SK-N-SH treated with all-trans-retinoic acid at 6 μM for 48 hours (cell line): ENCODE measurements at regions not wholly inside any gene's neighbourhood (a gene's known extent, or its start where the extent isn't known, plus 50 kb on each side); places are given as distances from the start of the nearest gene placed in this dataset.

Experiments
- ISL1 ChIP-seq: fragments of 250-450 bp; sonication (Bioruptor Pico); IDR thresholded peaks from 2 replicates; pipeline ENCODE4 v2.1.2; 2022; ENCODE audit warnings: mild to moderate bottlenecking, moderate library complexity
- ZFP3 ChIP-seq: fragments of 250-450 bp; sonication (Bioruptor Pico); IDR thresholded peaks from 2 replicates; pipeline ENCODE4 v1.5.0; 2020; ENCODE audit warnings: mild to moderate bottlenecking, moderate library complexity

- TF ChIP-seq ISL1 (CRISPR knock-in tag) (no peak), ZFP3 (CRISPR knock-in tag) (no peak)
Measured at GRCh38 chr7:67823345-67823744, 826.7 kb downstream of the TYW1 start.
